ENCODE measurements at regions not wholly inside any gene's neighbourhood (a gene's known extent, or its start where the extent isn't known, plus 50 kb on each side); places are given as distances from the start of the nearest gene placed in this dataset.

- Mint-ChIP-seq H3K27ac (ENCODE audit: unreplicated experiment) (no peak overlapping the region), H3K4me1 (ENCODE audit: low read depth, unreplicated experiment) (no peaks in the 10 kb centered on the region), H3K36me3 (ENCODE audit: insufficient read depth, unreplicated experiment) (no peaks in the 10 kb centered on the region), H3K9me3 (ENCODE audit: unreplicated experiment) (peaks cover 19% of the 10 kb centered on the region), H3K27me3 (ENCODE audit: insufficient read depth, unreplicated experiment) (no peaks in the 10 kb centered on the region), H3K4me3 (ENCODE audit: unreplicated experiment) (no peak overlapping the region)
- no TSS peak for BruUV-seq (replicated peaks)
- peaks cover 8% of the 10 kb centered on the region; the same call in 1 of the 2 replicates for H3K9me3 ChIP-seq
- H3K36me3 ChIP-seq (ENCODE audit: control insufficient read depth, insufficient read depth, low read length), result no peaks in the 10 kb centered on the region
- intact Hi-C loops (cut with micrococcal nuclease; ENCODE audit: unreplicated experiment), result no loop called here
- ChIA-PET POLR2A (no interaction called here), CTCF (no interaction called here)
- DNase-seq, result no peak
- H3K4me1 ChIP-seq, result no peaks in the 10 kb centered on the region
- no peaks in the 10 kb centered on the region for H3K27me3 ChIP-seq (replicated peaks; ENCODE audit: control insufficient read depth, insufficient read depth, low read length)
- TF ChIP-seq CTCF (IDR thresholded peaks at IDR 0.05; ENCODE audit: insufficient read depth in 1 of 2, low read depth in 1 of 2, low read length in 1 of 2, severe bottlenecking in 1 of 2, unreplicated experiment in 1 of 2), result no peak
- H3K4me3 ChIP-seq (ENCODE audit: low read depth, low read length), result no peak overlapping the region
These were observed 409.8 kb upstream of the FOXG1 start for GRCh38 chr14:28356819-28357218.

- CTCF ChIA-PET, result no interaction called here
- TF ChIP-seq CTCF (IDR thresholded peaks at IDR 0.05; ENCODE audit: insufficient read depth in 1 of 2, low read depth in 1 of 2, low read length in 1 of 2, severe bottlenecking in 1 of 2, unreplicated experiment in 1 of 2), result no peak
- peaks cover 11% of the 10 kb centered on the region; the same call in 1 of the 2 replicates for H3K9me3 ChIP-seq
- POLR2A ChIA-PET, result no interaction called here
- H3K4me3 ChIP-seq (ENCODE audit: low read depth, low read length), result no peak overlapping the region
- H3K9me3 Mint-ChIP-seq (ENCODE audit: unreplicated experiment), result peaks cover 34% of the 10 kb centered on the region
- no TSS peak for BruUV-seq (replicated peaks)
- no peak for DNase-seq
- no peaks in the 10 kb centered on the region for H3K36me3 ChIP-seq (ENCODE audit: control insufficient read depth, insufficient read depth, low read length)
- H3K4me1 ChIP-seq, result no peaks in the 10 kb centered on the region
- intact Hi-C loops (cut with micrococcal nuclease; ENCODE audit: unreplicated experiment), result no loop called here
- no peaks in the 10 kb centered on the region for H3K36me3 Mint-ChIP-seq (ENCODE audit: insufficient read depth, unreplicated experiment)
- no peak overlapping the region for H3K4me3 Mint-ChIP-seq (ENCODE audit: unreplicated experiment)
- no peaks in the 10 kb centered on the region for H3K27me3 ChIP-seq (replicated peaks; ENCODE audit: control insufficient read depth, insufficient read depth, low read length)
- H3K4me1 Mint-ChIP-seq (ENCODE audit: low read depth, unreplicated experiment), result no peaks in the 10 kb centered on the region
- H3K27ac Mint-ChIP-seq (ENCODE audit: unreplicated experiment), result no peak overlapping the region
- H3K27me3 Mint-ChIP-seq (ENCODE audit: insufficient read depth, unreplicated experiment), result no peaks in the 10 kb centered on the region
These were observed 405.1 kb upstream of the FOXG1 start for GRCh38 chr14:28361486-28361885.

- no peaks in the 10 kb centered on the region for H3K27me3 Mint-ChIP-seq (ENCODE audit: insufficient read depth, unreplicated experiment)
- CTCF ChIA-PET, result no interaction called here
- POLR2A ChIA-PET, result no interaction called here
These were observed 401.1 kb upstream of the FOXG1 start for GRCh38 chr14:28365510-28365909.

More at GRCh38 chr14:28365510-28365909, 401.1 kb upstream of the FOXG1 start:
- intact Hi-C loops (cut with micrococcal nuclease; ENCODE audit: unreplicated experiment), result no loop called here
- no peaks in the 10 kb centered on the region for H3K27me3 ChIP-seq (replicated peaks; ENCODE audit: control insufficient read depth, insufficient read depth, low read length)
- DNase-seq, result no peak
- no peaks in the 10 kb centered on the region for H3K36me3 ChIP-seq (ENCODE audit: control insufficient read depth, insufficient read depth, low read length)
- H3K36me3 Mint-ChIP-seq (ENCODE audit: insufficient read depth, unreplicated experiment), result no peaks in the 10 kb centered on the region
- H3K4me3 Mint-ChIP-seq (ENCODE audit: unreplicated experiment), result no peak overlapping the region
- peaks cover 6% of the 10 kb centered on the region; the same call in 1 of the 2 replicates for H3K4me1 ChIP-seq
- no TSS peak for BruUV-seq (replicated peaks)
- H3K9me3 Mint-ChIP-seq (ENCODE audit: unreplicated experiment), result peaks cover 36% of the 10 kb centered on the region
- peaks cover 11% of the 10 kb centered on the region; the same call in 1 of the 2 replicates for H3K9me3 ChIP-seq
- no peak for TF ChIP-seq CTCF (IDR thresholded peaks at IDR 0.05; ENCODE audit: insufficient read depth in 1 of 2, low read depth in 1 of 2, low read length in 1 of 2, severe bottlenecking in 1 of 2, unreplicated experiment in 1 of 2)
- H3K27ac Mint-ChIP-seq (ENCODE audit: unreplicated experiment), result no peak overlapping the region
- no peak overlapping the region for H3K4me3 ChIP-seq (ENCODE audit: low read depth, low read length)
- peaks cover 7% of the 10 kb centered on the region for H3K4me1 Mint-ChIP-seq (ENCODE audit: low read depth, unreplicated experiment)

All from Caco-2 (cell line).